OCI-LY1 (cell line): ENCODE measurements at regions not wholly inside any gene's neighbourhood (a gene's known extent, or its start where the extent isn't known, plus 50 kb on each side); places are given as distances from the start of the nearest gene placed in this dataset.

ENCODE experiments used
- H2AFZ ChIP-seq: fragments of 200-600 bp; sonication (generic), shearing (Covaris generic); 2 replicates; pipeline ENCODE4 v1.6.0; 2014; ENCODE audit warnings: antibody characterized with exemption, mild to moderate bottlenecking, low read length
- H3F3A ChIP-seq: fragments of 200-600 bp; sonication (generic), shearing (Covaris generic); 2 replicates; pipeline ENCODE4 v1.6.0; 2014; ENCODE audit warnings: mild to moderate bottlenecking, antibody characterized with exemption, low read length, moderate library complexity; ENCODE audit not compliant: insufficient read depth
- H3K27ac ChIP-seq: fragments of 200-600 bp; sonication (generic); 2 replicates; pipeline ENCODE4 v1.5.1; 2014; ENCODE audit warnings: low read length, mixed run types, mild to moderate bottlenecking, low read depth; ENCODE audit not compliant: poor library complexity, severe bottlenecking
- H3K27me3 ChIP-seq: fragments of 200-600 bp; sonication (generic); 2 replicates; pipeline ENCODE4 v1.6.0; 2014; ENCODE audit warnings: antibody characterized with exemption, mild to moderate bottlenecking, low read length, moderate library complexity; ENCODE audit not compliant: insufficient read depth
- H3K36me3 ChIP-seq: fragments of 200-600 bp; sonication (generic); 2 replicates; pipeline ENCODE4 v1.6.1; 2014; ENCODE audit warnings: mild to moderate bottlenecking, antibody characterized with exemption, low read length, moderate library complexity, mixed read lengths; ENCODE audit not compliant: insufficient read depth
- H3K4me1 ChIP-seq: fragments of 200-600 bp; sonication (generic); 2 replicates; pipeline ENCODE4 v1.5.1; 2014; ENCODE audit warnings: mild to moderate bottlenecking, low read length, moderate library complexity; ENCODE audit not compliant: insufficient read depth, severe bottlenecking
- H3K4me2 ChIP-seq: fragments of 200-600 bp; sonication (generic), shearing (Covaris generic); 2 replicates; pipeline ENCODE4 v1.6.1; 2014; ENCODE audit warnings: low read length
- H3K4me3 ChIP-seq: fragments of 200-600 bp; sonication (generic); 2 replicates; pipeline ENCODE4 v1.5.1; 2014; ENCODE audit warnings: low read length, low read depth, mild to moderate bottlenecking, mixed read lengths; ENCODE audit not compliant: poor library complexity, severe bottlenecking
- H3K79me2 ChIP-seq: fragments of 200-600 bp; shearing (Covaris generic); 2 replicates; pipeline ENCODE4 v1.6.1; 2016; ENCODE audit warnings: mixed run types, low read length, mixed read lengths; ENCODE audit not compliant: insufficient read depth
- H3K9ac ChIP-seq: fragments of 200-600 bp; sonication (generic), shearing (Covaris generic); 2 replicates; pipeline ENCODE4 v1.6.1; 2014; ENCODE audit warnings: mild to moderate bottlenecking, low read length, mixed read lengths
- H3K9me2 ChIP-seq: fragments of 200-600 bp; sonication (generic), shearing (Covaris generic); 2 replicates; pipeline ENCODE4 v1.6.1; 2014; ENCODE audit warnings: low read depth, mild to moderate bottlenecking, low read length, mixed read lengths
- H3K9me3 ChIP-seq: fragments of 200-600 bp; shearing (Covaris generic); 2 replicates; pipeline ENCODE4 v1.6.1; 2014; ENCODE audit warnings: low read length, mixed read lengths
- H4K20me1 ChIP-seq: fragments of 200-600 bp; sonication (generic), shearing (Covaris generic); 2 replicates; pipeline ENCODE4 v1.6.0; 2016; ENCODE audit warnings: mild to moderate bottlenecking, low read length; ENCODE audit not compliant: insufficient read depth
- CTCF ChIP-seq: fragments of 200-600 bp; sonication (generic), shearing (Covaris generic); IDR thresholded peaks from 2 replicates; pipeline ENCODE4 v1.5.1; 2017; ENCODE audit warnings: mild to moderate bottlenecking, antibody characterized with exemption, low read length, moderate library complexity, mixed read lengths
- EZH2 ChIP-seq: fragments of 200-600 bp; sonication (generic), shearing (Covaris generic); IDR thresholded peaks from 2 replicates; pipeline ENCODE4 v1.8.0; 2017; ENCODE audit warnings: borderline replicate concordance, mixed run types, mild to moderate bottlenecking, antibody characterized with exemption, low read length, moderate library complexity, mixed read lengths

- Histone ChIP-seq H2AFZ (no peak overlapping the region), H3K9me3 (no peaks in the 10 kb centered on the region), H3K4me3 (no peak overlapping the region), H3K4me2 (no peak overlapping the region), H4K20me1 (no peaks in the 10 kb centered on the region), H3K36me3 (no peaks in the 10 kb centered on the region), H3K27me3 (no peaks in the 10 kb centered on the region), H3K9ac (no peak overlapping the region), H3K9me2 (no peaks in the 10 kb centered on the region), H3K79me2 (no peaks in the 10 kb centered on the region), H3F3A (no peaks in the 10 kb centered on the region), H3K27ac (no peak overlapping the region), H3K4me1 (no peaks in the 10 kb centered on the region)
- TF ChIP-seq CTCF (no peak), EZH2 (no peak)
Measured at GRCh38 chr1:98073106-98073505, 152.3 kb upstream of the DPYD start.

GRCh38 chr1:98072047-98072446 is 151.2 kb upstream of the DPYD start:
- TF ChIP-seq EZH2, result no peak
- H3K27me3 ChIP-seq, result no peaks in the 10 kb centered on the region
- H3F3A ChIP-seq, result no peaks in the 10 kb centered on the region
- no peak overlapping the region for H3K4me2 ChIP-seq
- H3K27ac ChIP-seq, result no peak overlapping the region
- no peaks in the 10 kb centered on the region for H4K20me1 ChIP-seq
- H3K4me1 ChIP-seq, result no peaks in the 10 kb centered on the region
- no peak overlapping the region for H3K9ac ChIP-seq
- H3K79me2 ChIP-seq, result no peaks in the 10 kb centered on the region
- H3K9me2 ChIP-seq, result no peaks in the 10 kb centered on the region
- no peaks in the 10 kb centered on the region for H3K36me3 ChIP-seq
- no peak overlapping the region for H3K4me3 ChIP-seq
- no peak overlapping the region for H2AFZ ChIP-seq
- no peaks in the 10 kb centered on the region for H3K9me3 ChIP-seq

GRCh38 chr1:98068016-98068415 is 147.2 kb upstream of the DPYD start:
- Histone ChIP-seq H3F3A (no peaks in the 10 kb centered on the region), H3K79me2 (no peaks in the 10 kb centered on the region), H3K4me2 (no peak overlapping the region), H3K9me3 (no peaks in the 10 kb centered on the region), H3K4me3 (no peak overlapping the region), H2AFZ (no peak overlapping the region), H4K20me1 (no peaks in the 10 kb centered on the region), H3K4me1 (no peaks in the 10 kb centered on the region), H3K27ac (no peak overlapping the region), H3K9me2 (no peaks in the 10 kb centered on the region), H3K9ac (no peak overlapping the region), H3K36me3 (no peaks in the 10 kb centered on the region), H3K27me3 (no peaks in the 10 kb centered on the region)
- TF ChIP-seq CTCF, result no peak
- TF ChIP-seq EZH2, result no peak

GRCh38 chr1:98066911-98067310 is 146.1 kb upstream of the DPYD start:
- TF ChIP-seq CTCF (no peak), EZH2 (no peak)
- Histone ChIP-seq H3K4me1 (no peaks in the 10 kb centered on the region), H3K27ac (no peak overlapping the region), H3K9me2 (no peaks in the 10 kb centered on the region), H4K20me1 (no peaks in the 10 kb centered on the region), H3K27me3 (no peaks in the 10 kb centered on the region), H2AFZ (no peak overlapping the region), H3K9ac (no peak overlapping the region), H3K9me3 (no peaks in the 10 kb centered on the region), H3K4me2 (no peak overlapping the region), H3K79me2 (no peaks in the 10 kb centered on the region), H3K4me3 (no peak overlapping the region), H3F3A (no peaks in the 10 kb centered on the region), H3K36me3 (no peaks in the 10 kb centered on the region)
